Muscle layer of duodenum (tissue), 2 donors: ENCODE measurements at regions not wholly inside any gene's neighbourhood (a gene's known extent, or its start where the extent isn't known, plus 50 kb on each side); places are given as distances from the start of the nearest gene placed in this dataset.

Experiments
- H3K27ac ChIP-seq: one replicate; pipeline ENCODE4 v1.7.0; 2013; ENCODE audit warnings: mild to moderate bottlenecking, low read length
- H3K27me3 ChIP-seq: one replicate; pipeline ENCODE4 v1.7.0; 2013; ENCODE audit warnings: low read depth, mild to moderate bottlenecking, control low read depth, low read length
- H3K36me3 ChIP-seq, 2 donors: one replicate each; pipeline ENCODE4 v1.7.0; 2013; ENCODE audit warnings: low read length in 2 of 2, control low read depth in 1 of 2, mild to moderate bottlenecking in 1 of 2; ENCODE audit not compliant: insufficient read depth in 2 of 2, control insufficient read depth in 1 of 2
- H3K4me1 ChIP-seq, 2 donors: one replicate each; pipeline ENCODE4 v1.7.0; 2013; ENCODE audit warnings: low read length in 2 of 2, mild to moderate bottlenecking in 2 of 2, control low read depth in 1 of 2, moderate library complexity in 1 of 2; ENCODE audit not compliant: insufficient read depth in 2 of 2, control insufficient read depth in 1 of 2
- H3K4me3 ChIP-seq, 2 donors: one replicate each; pipeline ENCODE4 v1.7.0; 2013; ENCODE audit warnings: low read length in 2 of 2, low read depth in 1 of 2, mild to moderate bottlenecking in 1 of 2
- H3K9me3 ChIP-seq, 2 donors: one replicate each; pipeline ENCODE4 v1.7.0; 2013; ENCODE audit warnings: low read length in 2 of 2, control low read depth in 1 of 2, mild to moderate bottlenecking in 1 of 2; ENCODE audit not compliant: control insufficient read depth in 1 of 2
- donor health status: healthy.

DNA sequence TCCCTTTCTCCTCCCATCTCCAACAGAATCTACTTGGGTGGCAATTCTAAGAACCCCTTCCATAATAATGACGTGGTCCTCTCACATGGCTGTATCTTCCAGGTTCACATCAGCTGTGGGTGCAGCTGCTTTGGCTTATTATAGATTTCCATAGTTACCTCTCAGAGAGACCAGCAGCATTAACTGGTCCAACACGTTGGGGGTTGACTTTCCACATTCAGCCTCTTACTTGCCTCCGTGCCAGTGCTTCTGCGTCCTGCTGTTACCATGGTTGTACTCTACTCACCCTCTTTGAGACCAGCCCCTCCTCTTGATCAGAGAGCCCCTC lies 570.7 kb downstream of the PLCL1 start:
- Histone ChIP-seq H3K4me3 (no peak overlapping the region), H3K4me1 (no peaks in the 10 kb centered on the region)

DNA sequence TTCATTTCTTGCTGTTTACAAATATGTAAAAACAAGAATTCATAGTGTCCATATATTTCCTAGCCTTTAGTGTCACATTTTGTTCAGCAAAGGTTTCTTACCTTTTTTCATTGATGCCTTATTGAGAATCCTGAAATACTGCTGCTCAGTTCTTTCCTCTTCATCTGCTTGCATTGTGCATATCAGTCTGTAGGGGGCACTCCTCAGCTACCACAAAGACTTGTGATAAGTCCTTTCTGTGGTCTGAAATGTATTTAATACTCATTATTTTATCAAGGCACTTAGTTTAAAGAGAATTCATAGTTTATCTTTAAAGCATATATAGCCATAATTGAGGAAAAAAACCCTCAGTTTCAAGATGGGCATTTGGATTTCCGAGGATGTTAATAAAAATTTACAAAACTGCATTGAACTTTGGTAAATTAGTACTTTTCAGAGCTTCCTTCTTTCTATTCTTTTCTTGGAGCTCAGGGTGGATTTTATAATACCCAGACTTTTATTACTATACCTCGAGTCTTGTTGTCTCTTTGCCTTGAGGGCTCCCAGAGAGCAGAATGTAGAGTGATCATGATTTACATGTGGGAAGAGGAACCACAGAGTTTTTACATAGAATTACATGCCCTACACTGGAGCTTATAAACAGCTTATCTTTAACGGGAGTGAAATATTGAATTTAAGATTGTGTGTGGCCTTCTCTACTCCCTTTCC lies 570.1 kb downstream of the PLCL1 start:
- Histone ChIP-seq H3K4me3 (no peak overlapping the region), H3K27ac (no peak overlapping the region), H3K9me3 (no peaks in the 10 kb centered on the region), H3K27me3 (no peaks in the 10 kb centered on the region), H3K4me1 (no peaks in the 10 kb centered on the region), H3K36me3 (no peaks in the 10 kb centered on the region)

More for the DNA sequence above, 570.7 kb downstream of the PLCL1 start:
- H3K27ac ChIP-seq = no peak overlapping the region
- no peaks in the 10 kb centered on the region for H3K9me3 ChIP-seq
- H3K27me3 ChIP-seq = no peaks in the 10 kb centered on the region
- no peaks in the 10 kb centered on the region for H3K36me3 ChIP-seq

DNA sequence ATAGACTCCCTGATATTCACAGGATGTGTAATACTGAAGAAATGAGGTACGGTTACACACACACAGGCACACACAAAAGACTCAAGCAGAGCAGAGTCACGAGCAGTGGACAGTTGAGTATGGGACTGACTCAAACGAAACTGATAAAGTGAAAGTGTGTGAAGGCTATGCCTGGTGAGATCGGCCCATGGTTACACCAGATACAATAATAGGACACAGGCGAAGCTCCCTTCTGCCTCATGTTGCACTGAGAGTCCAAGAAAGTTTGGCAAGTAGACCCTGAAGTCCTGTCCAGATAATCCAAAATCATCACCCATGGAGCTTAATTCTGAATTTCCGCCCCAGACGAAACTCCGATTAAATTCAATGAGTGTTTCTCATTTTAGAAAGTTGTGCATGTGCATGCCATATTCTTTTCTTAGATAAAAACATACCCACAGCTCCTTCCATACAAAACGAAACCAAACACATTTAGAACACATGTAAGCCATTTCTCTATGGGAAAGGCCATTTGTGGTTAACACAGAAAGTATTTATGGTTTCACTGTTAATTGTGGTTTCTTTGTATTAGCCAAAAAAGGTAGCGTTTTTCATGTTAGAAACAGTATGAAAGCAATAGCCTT lies 567.6 kb downstream of the PLCL1 start:
- H3K27ac ChIP-seq = no peak overlapping the region
- H3K4me3 ChIP-seq = no peak overlapping the region

DNA sequence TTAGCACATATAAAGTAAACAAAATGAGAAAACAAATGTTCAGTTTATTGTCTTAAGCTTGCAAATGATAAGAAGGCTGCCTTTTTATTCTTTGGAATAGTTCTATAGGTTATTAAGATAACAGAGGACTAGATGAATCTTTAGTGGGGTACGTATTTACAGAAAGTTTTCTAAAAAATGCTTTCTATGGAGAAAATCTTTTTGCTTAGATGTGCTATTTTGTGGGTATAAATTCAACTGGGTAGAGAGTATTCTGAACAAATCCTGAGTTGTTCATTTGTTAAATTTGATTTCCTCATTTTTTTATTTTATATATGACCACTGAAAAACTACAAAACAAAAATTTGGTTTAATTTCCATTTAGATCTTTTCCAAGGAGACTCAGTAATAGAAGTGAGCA lies 566.9 kb downstream of the PLCL1 start:
- no peaks in the 10 kb centered on the region for H3K27me3 ChIP-seq
- H3K4me3 ChIP-seq = no peak overlapping the region
- H3K4me1 ChIP-seq = no peaks in the 10 kb centered on the region
- no peak overlapping the region for H3K27ac ChIP-seq
- no peaks in the 10 kb centered on the region for H3K36me3 ChIP-seq
- H3K9me3 ChIP-seq = no peaks in the 10 kb centered on the region

More for the DNA sequence above, 567.6 kb downstream of the PLCL1 start:
- Histone ChIP-seq H3K4me1 (no peaks in the 10 kb centered on the region), H3K9me3 (no peaks in the 10 kb centered on the region), H3K27me3 (no peaks in the 10 kb centered on the region), H3K36me3 (no peaks in the 10 kb centered on the region)

DNA sequence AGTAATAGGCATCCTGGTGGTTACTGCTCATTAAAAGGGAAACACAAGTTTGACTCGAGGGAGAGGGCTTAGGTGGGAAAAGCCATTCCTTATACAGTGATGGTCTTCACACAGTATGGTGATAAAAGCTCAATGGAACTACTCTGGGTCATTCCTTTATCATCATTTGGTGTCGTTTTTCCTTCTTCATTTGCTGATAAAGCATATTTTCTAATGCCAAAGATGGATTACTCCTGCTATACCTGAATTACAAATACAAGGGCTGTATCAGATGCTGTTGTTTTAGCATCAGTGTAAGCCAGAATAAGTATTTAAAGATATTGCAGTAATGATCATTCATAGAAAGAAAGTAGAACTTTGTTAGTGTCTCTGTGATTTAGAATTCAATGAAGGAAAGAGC lies 563.7 kb downstream of the PLCL1 start:
- Histone ChIP-seq H3K9me3 (no peaks in the 10 kb centered on the region), H3K27me3 (no peaks in the 10 kb centered on the region), H3K27ac (no peak overlapping the region), H3K4me3 (no peak overlapping the region), H3K4me1 (no peaks in the 10 kb centered on the region), H3K36me3 (no peaks in the 10 kb centered on the region)

DNA sequence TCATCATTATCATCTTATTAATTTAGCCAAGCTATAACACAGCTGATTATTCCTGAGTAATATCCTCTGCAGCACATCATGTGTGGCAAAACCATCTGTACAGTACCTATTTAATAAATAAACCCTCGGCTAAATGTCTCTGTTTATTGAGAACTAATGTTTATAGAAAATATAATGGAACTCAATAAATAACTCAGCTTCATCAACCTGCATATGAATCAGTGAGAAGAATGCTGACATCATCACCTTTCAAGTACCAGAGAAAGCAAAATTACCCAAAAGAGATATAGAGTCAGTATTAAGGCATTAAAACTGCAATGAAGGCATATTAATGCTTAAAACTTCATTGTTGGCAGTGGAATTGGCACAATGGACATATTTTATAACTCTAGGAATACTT lies 558.3 kb downstream of the PLCL1 start:
- H3K9me3 ChIP-seq = no peaks in the 10 kb centered on the region
- H3K36me3 ChIP-seq = no peaks in the 10 kb centered on the region
- H3K27ac ChIP-seq = no peak overlapping the region
- H3K4me1 ChIP-seq = no peaks in the 10 kb centered on the region
- H3K4me3 ChIP-seq = no peak overlapping the region
- H3K27me3 ChIP-seq = no peaks in the 10 kb centered on the region

DNA sequence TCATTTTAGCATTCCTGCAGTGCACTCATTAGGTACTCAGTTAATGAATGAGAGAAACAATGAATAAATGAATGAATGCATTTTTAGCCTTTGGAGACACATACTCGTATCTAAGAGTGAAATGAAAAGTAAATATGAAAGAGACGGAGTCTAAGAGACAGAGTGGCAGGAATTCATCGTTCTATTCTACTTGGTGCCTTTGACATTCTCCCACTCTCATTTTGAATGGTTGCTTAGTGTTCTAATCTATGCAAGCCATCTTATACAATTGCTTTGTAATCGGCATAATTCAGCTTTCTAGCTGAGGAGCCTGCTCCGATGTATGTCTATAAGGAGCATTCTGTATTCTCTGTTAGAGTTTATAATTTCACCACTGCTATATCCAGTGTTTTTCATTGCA lies 554.9 kb downstream of the PLCL1 start:
- no peaks in the 10 kb centered on the region for H3K27me3 ChIP-seq
- no peaks in the 10 kb centered on the region for H3K36me3 ChIP-seq
- H3K4me1 ChIP-seq = no peaks in the 10 kb centered on the region
- no peak overlapping the region for H3K27ac ChIP-seq
- H3K9me3 ChIP-seq = no peaks in the 10 kb centered on the region
- no peak overlapping the region for H3K4me3 ChIP-seq

DNA sequence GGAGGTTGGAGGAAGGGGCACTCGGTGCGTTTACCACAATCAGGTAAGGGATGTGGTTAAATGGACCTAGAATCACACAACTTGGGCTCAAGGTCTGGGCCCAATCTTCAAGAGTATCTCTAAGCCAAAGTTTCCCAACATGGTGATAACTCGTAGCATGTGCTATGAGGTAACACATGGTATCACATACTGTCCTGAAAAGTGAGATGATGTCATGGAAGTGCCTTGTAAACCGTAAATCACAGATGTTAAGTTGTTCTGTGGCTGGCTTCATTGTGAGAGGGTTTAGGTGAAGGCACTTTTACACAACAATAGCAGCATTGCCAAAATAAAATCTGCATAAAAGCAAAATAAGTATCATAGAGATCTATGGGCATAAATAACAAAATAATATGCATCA lies 551.8 kb downstream of the PLCL1 start:
- no peaks in the 10 kb centered on the region for H3K4me1 ChIP-seq
- no peaks in the 10 kb centered on the region for H3K9me3 ChIP-seq
- no peak overlapping the region for H3K27ac ChIP-seq
- no peak overlapping the region for H3K4me3 ChIP-seq
- H3K36me3 ChIP-seq = no peaks in the 10 kb centered on the region
- H3K27me3 ChIP-seq = no peaks in the 10 kb centered on the region

DNA sequence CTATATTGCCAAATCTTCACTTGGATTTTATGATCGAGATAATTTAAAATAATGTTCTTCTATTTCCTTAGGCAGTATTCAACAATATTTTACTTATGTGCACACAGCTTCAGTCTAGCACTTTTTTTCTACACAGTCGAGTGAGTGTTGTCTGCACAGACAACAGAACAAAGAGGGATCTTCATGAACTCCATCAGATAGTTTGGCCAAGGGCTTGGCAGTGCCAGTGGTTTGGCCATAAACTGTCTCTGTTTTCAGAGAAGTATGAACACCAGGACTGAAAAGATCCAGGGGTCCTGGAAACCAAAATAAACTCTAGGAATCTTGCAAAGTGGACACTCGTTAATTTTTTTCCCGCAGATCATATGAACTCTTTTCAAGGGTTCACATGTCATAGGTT lies 547.3 kb downstream of the PLCL1 start:
- Histone ChIP-seq H3K4me1 (no peaks in the 10 kb centered on the region), H3K9me3 (no peaks in the 10 kb centered on the region), H3K36me3 (no peaks in the 10 kb centered on the region), H3K27ac (no peak overlapping the region), H3K27me3 (no peaks in the 10 kb centered on the region), H3K4me3 (no peak overlapping the region)

DNA sequence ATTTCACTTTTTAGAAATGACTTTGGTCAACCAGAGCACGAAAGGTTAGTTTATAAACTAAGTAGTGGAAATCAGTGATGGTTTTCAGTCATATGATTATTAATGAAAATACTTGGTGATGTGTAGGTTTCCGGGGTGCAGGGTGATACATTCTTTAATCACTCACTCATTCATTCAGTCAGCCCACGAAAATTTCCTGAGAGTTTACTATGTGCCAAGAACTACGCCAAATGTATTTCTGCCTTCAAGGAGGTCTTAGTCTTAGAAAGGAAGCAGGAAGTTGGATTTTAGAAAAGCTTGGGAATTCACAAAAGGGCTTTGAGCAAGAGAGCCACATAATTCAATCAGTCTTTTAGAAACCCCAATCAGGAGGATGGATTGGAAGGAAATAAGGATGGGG lies 543.6 kb downstream of the PLCL1 start:
- no peaks in the 10 kb centered on the region for H3K4me1 ChIP-seq
- H3K4me3 ChIP-seq = no peak overlapping the region
- H3K27ac ChIP-seq = no peak overlapping the region
- H3K27me3 ChIP-seq = no peaks in the 10 kb centered on the region
- no peaks in the 10 kb centered on the region for H3K9me3 ChIP-seq
- no peaks in the 10 kb centered on the region for H3K36me3 ChIP-seq

DNA sequence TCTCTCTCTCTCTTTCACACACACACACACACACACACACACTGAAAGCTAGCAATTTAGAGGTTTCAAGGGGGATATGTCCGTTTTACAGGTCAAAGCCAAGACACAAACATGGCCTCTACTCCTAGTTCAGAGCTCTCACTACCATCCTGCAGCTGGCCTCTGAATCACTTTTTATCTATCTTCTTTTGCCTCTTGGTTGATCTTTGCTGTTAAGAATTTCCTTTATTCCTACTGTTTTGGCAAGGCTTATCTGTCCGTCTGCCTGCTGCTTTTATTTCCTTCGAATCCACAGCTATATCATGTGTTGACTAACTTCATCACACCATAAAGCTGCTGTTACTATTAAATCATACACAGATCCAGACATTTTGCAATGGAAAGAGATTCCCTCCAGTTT lies 543.0 kb downstream of the PLCL1 start:
- no peaks in the 10 kb centered on the region for H3K27me3 ChIP-seq
- H3K36me3 ChIP-seq = no peaks in the 10 kb centered on the region
- no peak overlapping the region for H3K27ac ChIP-seq
- no peaks in the 10 kb centered on the region for H3K4me1 ChIP-seq
- no peak overlapping the region for H3K4me3 ChIP-seq
- no peaks in the 10 kb centered on the region for H3K9me3 ChIP-seq

DNA sequence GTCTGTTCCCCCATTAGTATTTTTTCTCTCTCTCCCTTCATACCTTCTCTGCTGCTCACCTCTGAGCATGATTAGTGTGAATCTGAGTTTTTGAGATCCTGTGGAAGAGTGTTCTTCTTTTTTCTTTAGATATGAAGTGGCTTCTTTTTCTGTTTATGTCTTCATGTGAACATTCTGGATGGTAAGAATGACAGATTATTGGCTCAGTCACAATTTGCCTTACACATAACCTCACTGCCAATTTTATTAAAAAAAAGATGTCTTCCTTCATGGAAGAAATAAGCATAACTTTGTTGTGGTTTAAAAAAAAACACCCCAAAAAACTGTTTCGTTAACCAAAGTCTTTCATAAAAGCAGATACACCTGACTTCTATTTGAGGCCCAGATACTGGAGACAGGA lies 539.1 kb downstream of the PLCL1 start:
- no peaks in the 10 kb centered on the region for H3K9me3 ChIP-seq
- H3K27me3 ChIP-seq = no peaks in the 10 kb centered on the region
- H3K36me3 ChIP-seq = no peaks in the 10 kb centered on the region
- H3K4me3 ChIP-seq = no peak overlapping the region
- no peak overlapping the region for H3K27ac ChIP-seq
- no peaks in the 10 kb centered on the region for H3K4me1 ChIP-seq
